ENCODE measurements at regions not wholly inside any gene's neighbourhood (a gene's known extent, or its start where the extent isn't known, plus 50 kb on each side); places are given as distances from the start of the nearest gene placed in this dataset.
"Not testable (repeated sequence)": the region's sequence is repeated elsewhere in the genome, so short reads cannot be mapped to it uniquely, and the experiment has no call there.

- no peak for DNase-seq (ENCODE audit: low read depth)
Measured at GRCh38 chr17:33902901-33903449, 352.1 kb upstream of the CCL2 start.

DNA sequence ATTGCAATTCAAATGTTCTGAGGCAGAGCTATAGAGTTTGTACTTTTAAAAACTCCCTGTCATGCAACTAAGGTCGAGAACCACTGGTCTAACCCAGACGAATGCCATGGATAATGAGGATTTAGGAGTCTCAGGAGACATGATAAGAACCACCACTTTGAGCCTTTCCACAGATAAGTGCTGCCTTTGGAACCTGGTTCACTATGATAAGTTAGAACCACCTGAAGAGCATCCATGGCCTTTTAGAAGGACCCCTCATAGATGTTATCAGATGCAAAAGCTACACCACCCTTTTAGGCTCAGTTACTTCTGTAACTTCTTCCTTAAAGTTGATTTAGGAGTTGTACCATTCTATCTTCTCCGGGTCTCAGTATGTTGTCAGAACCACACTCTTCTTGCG is 350.6 kb upstream of the CCL2 start:
- DNase-seq (ENCODE audit: low read depth) = no peak

GRCh38 chr17:33905338-33905800 is 349.7 kb upstream of the CCL2 start:
- no peak for DNase-seq (ENCODE audit: low read depth)

DNA sequence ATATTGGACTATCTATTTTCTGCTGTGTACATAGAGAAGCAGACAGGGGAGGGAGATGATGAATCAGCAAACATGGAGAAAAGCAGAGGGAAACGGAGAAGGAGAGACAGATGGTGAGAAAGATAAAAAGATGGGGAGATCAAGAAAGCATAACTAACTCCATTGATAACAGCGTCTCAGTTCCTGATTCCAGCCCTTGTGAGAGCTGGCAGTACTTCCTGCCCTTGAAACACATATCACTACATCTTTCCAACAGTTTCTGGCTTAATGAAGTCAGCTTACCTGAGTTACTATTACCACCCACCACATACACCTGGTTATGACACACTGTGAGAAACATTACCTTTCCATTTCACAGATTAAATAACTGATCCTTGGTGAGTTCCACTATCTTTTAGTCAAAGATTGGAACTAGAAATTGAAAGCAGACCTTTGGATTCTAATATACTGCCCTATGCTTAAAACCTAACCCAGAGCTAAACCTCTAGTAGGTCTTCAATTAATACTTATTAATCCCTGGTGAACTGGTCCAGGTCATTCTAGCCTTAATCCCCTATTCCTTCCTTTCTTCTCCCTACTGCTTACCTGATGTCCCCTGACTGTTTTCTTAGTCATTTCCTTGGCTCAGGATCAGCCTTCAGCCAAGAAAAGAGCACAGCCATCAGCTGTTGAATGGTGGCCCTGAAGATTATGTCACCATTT is 346.6 kb upstream of the CCL2 start:
- no peak for DNase-seq (ENCODE audit: low read depth)

DNA sequence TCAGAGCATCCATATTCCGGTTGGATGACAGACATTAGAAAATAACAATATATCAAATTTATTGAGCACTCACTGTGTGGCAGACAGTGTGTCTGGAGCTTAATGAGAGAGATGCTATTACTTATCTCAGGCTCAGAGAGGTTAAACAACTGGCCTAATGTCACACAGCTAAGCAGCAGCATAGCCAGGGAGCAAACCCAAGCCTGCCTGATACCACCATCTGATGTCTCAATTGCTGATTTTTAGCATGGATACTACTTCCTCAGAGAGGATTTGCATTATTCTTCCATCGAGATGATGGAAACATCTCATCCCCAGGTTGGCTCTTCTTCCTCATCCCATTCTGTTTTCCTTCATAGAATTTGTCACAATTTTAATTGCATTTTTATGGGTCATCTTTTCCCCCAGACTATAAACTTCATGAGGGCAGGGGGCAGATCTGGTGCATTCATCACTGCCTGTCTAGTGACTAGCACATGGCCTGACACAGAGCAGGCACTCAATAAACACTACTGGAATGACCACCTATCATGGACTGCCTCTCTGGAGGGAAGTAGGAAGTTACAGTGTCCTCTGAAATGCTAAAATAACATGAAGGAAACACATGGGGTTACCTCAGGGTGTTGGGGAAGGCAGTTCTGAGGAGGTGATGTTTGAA is 344.8 kb upstream of the CCL2 start:
- no peak for DNase-seq (ENCODE audit: low read depth)

GRCh38 chr17:33914125-33914524 is 341.0 kb upstream of the CCL2 start:
- DNase-seq (ENCODE audit: low read depth) = no peak

DNA sequence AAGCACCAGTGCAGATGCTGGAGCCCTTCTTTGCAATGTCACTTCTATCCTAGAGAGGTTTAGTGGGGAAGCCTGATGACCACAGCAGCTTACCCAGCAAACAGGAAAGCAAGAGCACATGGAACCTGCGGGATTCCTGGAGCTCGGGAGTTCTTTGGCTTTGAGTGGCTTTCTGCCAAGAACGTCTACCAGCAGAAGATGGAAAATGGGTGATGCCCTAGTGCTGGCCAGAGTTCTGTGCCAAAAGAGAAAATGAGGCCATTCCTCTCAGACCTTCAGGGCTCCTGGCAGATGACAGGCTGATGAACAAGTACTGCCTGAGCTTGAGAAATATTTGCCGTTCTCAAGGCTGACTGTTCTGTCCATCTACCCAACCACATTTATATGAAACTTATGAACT is 332.1 kb upstream of the CCL2 start:
- no peak for DNase-seq (ENCODE audit: low read depth)

GRCh38 chr17:33924104-33924503 is 331.0 kb upstream of the CCL2 start:
- no peak for DNase-seq (ENCODE audit: low read depth)

DNA sequence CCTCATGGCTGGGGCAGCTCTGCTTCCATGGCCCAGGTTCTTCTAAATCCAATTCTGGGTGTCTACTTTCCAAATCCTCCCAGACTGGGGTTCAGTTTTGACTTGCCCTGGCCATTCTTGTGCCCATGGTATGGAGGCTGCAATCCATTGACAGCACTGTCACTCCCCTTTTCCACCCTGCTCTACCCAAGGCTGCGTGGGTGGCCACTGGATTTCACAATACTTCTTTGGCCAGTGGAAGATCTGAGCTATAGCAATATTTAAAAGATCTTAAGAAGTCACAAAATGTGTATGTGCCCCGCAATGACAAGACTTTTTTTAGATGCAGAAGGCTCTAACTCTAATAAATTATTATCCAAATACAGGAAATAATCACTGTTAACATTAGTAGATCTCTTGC is 329.4 kb upstream of the CCL2 start:
- DNase-seq (ENCODE audit: low read depth) = no peak

GRCh38 chr17:33927732-33928133 is 327.4 kb upstream of the CCL2 start:
- peak; percentile 4 for DNase-seq (ENCODE audit: low read depth)

DNA sequence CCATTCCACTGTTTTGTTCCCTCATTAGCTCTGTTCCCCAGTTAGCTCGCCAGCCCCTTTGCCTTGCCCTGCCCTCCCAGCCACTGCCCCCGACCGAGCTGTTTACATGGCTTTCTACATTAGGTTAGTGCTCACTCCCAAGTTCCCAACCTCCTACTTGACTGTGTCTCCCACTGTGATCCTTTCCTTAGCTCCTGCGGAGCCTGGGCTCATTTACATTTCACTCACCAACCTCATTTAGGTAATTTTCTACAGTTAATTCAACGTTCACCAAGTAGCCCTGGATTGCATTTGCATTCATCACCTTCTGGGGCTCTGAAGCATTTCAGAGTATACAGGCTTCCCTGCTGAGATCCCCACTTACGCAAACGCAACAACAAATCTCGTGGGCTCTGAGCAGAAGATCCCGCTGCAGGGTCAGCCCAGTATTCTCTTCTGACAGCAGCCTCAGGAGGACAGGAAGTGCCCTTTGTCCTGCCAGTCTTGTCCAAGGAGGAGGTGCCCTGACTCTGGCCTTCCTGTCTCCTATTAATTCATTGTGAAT is 325.8 kb upstream of the CCL2 start:
- no peak for DNase-seq (ENCODE audit: low read depth)

DNA sequence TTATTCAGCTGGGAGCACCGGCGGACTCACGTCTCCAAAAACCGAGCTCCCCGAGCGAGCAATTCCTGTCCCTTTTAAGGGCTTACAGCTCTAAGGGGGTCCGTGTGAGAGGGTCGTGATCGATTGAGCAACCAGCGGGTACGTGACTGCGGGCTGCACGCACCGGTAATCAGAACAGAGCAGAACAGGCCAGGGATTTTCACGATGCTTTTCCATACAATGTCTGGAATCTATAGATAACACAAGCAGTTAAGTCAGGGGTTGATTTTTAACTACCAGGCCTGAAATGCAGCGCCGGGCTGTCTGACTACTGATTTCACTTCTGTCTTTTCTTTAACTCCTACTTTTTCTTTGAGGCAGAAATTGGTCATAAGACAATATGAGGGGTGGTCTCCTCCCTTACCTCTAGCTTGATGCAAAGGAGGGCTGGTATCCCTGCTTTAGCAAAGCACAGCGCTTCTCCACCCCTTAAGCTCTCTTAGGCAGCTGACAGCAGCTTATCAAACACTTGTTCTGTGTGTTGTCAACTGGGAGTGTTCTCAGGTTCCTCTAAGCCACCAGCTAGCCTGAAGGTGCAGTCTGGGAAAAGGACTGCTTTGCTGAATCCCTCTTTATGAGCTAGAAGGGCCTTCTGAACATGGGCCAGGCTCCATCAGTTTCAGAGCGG is 323.8 kb upstream of the CCL2 start:
- not testable (repeated sequence) for DNase-seq (ENCODE audit: low read depth)

- DNase-seq (ENCODE audit: low read depth) = no peak
Measured at GRCh38 chr17:33932996-33933395, 322.1 kb upstream of the CCL2 start.

DNA sequence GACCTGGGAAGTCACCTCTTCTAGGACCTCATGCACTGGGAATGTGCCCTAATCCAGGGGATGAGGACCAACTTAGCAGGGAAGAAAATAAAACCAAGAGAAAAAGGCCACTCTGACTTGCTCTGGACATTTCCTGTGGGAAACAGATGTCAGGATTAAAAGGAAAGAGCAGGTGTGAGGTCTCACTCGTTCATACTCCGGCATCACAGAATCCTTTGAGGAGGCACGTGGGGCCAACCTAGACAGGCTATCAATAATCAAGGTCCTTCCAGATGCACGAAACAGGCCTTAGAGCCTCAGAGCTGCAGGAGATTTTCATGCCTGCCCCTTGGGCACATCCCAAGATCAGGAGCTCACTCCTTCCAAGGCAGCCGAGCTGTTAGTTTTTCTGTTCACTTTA is 321.5 kb upstream of the CCL2 start:
- DNase-seq (ENCODE audit: low read depth) = no peak

GRCh38 chr17:33934696-33935095 is 320.4 kb upstream of the CCL2 start:
- no peak for DNase-seq (ENCODE audit: low read depth)

GRCh38 chr17:33935822-33936221 is 319.3 kb upstream of the CCL2 start:
- no peak for DNase-seq (ENCODE audit: low read depth)

DNA sequence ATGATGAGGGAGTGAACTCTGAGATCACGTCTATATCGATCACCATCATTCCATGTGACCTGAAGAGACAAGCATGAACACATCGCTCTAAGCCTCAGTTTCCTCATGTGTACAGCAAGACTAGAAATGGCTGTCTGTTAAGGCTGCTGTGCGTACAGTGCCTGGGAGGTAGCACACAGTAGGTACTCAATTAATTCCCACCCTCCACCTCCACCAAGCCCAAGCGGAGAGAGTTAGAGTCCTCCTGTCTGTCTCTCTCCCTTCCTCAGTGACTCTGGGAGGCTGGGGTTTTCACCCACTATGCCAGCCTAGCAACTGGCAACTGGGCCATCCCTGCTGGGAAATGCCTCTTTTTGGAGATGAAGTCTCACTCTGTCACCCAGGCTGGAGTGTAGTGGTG is 318.3 kb upstream of the CCL2 start:
- DNase-seq (ENCODE audit: low read depth) = no peak

GRCh38 chr17:33939959-33940358 is 315.1 kb upstream of the CCL2 start:
- no peak for DNase-seq (ENCODE audit: low read depth)

DNA sequence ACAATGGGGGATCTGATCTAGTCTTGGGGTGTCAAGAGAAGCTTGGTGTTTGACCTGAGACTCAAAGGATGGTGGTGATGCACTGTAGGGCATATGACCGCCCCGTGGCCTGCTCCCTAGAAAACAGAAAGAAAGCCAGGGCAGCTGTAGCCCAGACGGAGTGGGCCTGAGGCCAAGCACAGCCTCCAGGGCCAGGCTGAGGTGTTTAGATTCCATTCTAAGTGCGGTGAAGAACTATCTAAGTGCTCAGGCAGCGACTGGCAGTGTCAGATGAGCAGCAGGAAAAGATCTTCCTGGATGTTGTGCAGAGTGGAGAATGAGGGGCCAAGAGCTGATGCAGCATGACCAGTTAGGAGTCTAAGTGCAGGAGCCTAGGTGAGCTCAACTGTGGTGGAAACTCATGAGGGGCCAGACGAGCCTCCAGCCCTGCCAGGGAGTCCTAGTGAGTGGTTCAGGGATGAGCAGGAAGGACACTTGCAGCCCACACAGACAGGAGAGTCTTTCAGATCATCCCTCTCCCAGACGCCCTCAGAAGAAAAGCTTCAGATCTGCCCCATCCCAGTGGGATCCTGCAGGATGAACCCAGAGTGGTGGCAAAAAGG is 314.2 kb upstream of the CCL2 start:
- DNase-seq (ENCODE audit: low read depth) = no peak

DNA sequence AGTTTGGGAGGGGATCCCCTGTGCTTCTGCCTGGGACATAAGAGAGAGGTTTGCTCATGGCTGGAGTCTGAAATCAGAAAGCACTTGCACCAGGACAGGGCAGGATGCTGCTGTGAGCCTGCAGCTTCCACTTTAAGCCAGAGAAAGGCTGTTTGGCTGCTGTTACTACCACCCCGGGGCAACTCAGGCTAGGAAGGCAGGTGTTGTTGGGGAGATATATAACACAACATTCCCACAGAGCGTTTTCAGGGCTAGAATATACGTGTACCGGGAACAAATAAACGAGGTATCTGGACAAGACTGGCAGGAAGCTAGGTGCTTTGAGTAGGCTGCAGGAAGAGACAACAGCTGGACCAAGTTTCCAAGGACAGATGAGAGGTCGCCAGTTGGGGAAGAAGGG is 313.3 kb upstream of the CCL2 start:
- no peak for DNase-seq (ENCODE audit: low read depth)

DNA sequence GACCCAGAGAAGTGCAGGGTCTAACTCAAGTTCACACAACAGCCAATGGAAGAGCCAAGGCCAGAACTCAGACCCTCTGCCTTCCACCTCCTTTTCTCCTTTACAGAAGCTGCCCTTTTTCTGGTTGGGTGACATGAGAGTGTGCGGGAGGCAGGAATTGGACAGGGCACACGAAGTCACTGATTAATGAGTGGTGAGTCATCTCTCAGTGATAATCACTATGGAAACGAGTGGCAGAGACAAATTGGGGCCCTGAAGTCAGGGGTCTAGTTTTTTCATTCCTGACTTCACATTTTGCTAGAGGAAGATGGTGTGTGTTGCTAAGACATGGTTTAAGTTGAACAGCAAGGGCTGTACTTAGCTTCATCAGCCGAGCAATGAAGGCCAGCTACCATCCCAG is 312.7 kb upstream of the CCL2 start:
- DNase-seq (ENCODE audit: low read depth) = no peak

GRCh38 chr17:33944412-33944811 is 310.7 kb upstream of the CCL2 start:
- no peak for DNase-seq (ENCODE audit: low read depth)
